HFFc6 (cell line): ENCODE measurements at regions not wholly inside any gene's neighbourhood (a gene's known extent, or its start where the extent isn't known, plus 50 kb on each side); places are given as distances from the start of the nearest gene placed in this dataset.
"Not testable (repeated sequence)": the region's sequence is repeated elsewhere in the genome, so short reads cannot be mapped to it uniquely, and the experiment has no call there.

Experiments
- DNase-seq: peaks from one replicate; pipeline ENCODE4 v3.0.0-alpha.2; 2018
- H3K27ac Mint-ChIP-seq: 2 replicates; pipeline ENCODE4 v1.8.0; 2020; ENCODE audit warnings: mild to moderate bottlenecking, mixed read lengths
- H3K27me3 Mint-ChIP-seq: 2 replicates; pipeline ENCODE4 v1.8.0; 2021; ENCODE audit warnings: mild to moderate bottlenecking, moderate library complexity, mixed read lengths; ENCODE audit not compliant: insufficient read depth
- H3K36me3 Mint-ChIP-seq: 2 replicates; pipeline ENCODE4 v1.8.0; 2021; ENCODE audit warnings: low read depth, mixed read lengths
- H3K4me1 Mint-ChIP-seq: 2 replicates; pipeline ENCODE4 v1.8.0; 2020; ENCODE audit warnings: low read depth, mixed read lengths
- H3K4me3 Mint-ChIP-seq: 2 replicates; pipeline ENCODE4 v1.8.0; 2020; ENCODE audit warnings: mild to moderate bottlenecking, moderate library complexity, mixed read lengths
- H3K9me3 Mint-ChIP-seq: 2 replicates; pipeline ENCODE4 v1.8.0; 2020; ENCODE audit warnings: mild to moderate bottlenecking, mixed read lengths
- TF ChIP-seq, protein P1 (sequence below): fragments of 200-600 bp; sonication (generic); IDR thresholded peaks from 2 replicates; pipeline ENCODE4 v1.5.0; 2021; ENCODE audit warnings: antibody characterized with exemption, mild to moderate bottlenecking

DNA sequence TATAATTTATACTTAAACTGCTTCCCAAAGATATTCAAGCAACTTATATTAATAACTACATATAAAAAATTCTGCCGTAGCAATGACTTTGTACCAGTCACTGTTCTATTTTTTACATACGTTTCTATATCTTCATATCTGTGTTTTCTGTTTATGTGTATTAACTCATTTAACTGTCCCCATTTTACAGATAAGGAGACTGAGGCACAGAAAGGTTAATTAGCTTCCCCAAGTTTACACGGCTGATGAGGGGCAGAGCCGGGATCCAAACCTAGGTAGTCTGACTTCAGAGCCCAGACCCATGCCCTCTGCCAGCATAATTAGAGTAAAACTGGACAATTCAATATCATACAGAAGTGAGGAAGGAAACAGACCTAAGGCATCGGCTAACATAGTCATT is 259.7 kb upstream of the TUT7 start:
- no peak for DNase-seq
- H3K9me3 Mint-ChIP-seq = no peaks in the 10 kb centered on the region
- no peaks in the 10 kb centered on the region for H3K36me3 Mint-ChIP-seq
- no peaks in the 10 kb centered on the region; the same call in 1 of the 2 replicates for H3K27me3 Mint-ChIP-seq
- peaks cover 15% of the 10 kb centered on the region for H3K4me1 Mint-ChIP-seq
- TF ChIP-seq, protein P1, sequence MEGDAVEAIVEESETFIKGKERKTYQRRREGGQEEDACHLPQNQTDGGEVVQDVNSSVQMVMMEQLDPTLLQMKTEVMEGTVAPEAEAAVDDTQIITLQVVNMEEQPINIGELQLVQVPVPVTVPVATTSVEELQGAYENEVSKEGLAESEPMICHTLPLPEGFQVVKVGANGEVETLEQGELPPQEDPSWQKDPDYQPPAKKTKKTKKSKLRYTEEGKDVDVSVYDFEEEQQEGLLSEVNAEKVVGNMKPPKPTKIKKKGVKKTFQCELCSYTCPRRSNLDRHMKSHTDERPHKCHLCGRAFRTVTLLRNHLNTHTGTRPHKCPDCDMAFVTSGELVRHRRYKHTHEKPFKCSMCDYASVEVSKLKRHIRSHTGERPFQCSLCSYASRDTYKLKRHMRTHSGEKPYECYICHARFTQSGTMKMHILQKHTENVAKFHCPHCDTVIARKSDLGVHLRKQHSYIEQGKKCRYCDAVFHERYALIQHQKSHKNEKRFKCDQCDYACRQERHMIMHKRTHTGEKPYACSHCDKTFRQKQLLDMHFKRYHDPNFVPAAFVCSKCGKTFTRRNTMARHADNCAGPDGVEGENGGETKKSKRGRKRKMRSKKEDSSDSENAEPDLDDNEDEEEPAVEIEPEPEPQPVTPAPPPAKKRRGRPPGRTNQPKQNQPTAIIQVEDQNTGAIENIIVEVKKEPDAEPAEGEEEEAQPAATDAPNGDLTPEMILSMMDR = no peak
- no peak overlapping the region for H3K4me3 Mint-ChIP-seq
- H3K27ac Mint-ChIP-seq = no peak overlapping the region

DNA sequence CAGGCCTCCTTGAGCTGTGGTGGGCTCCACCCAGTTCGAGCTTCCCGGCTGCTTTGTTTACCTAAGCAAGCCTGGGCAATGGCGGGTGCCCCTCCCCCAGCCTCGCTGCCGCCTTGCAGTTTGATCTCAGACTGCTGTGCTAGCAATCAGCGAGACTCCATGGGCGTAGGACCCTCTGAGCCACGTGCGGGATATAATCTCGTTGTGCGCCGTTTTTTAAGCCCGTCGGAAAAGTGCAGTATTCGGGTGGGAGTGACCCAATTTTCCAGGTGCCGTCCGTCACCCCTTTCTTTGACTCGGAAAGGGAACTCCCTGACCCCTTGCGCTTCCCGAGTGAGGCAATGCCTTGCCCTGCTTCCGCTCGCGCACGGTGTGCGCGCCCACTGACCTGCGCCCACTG is 257.3 kb upstream of the TUT7 start:
- peaks cover 15% of the 10 kb centered on the region for H3K4me1 Mint-ChIP-seq
- not testable (repeated sequence) for H3K36me3 Mint-ChIP-seq, DNase-seq, H3K27ac Mint-ChIP-seq, H3K4me3 Mint-ChIP-seq, H3K9me3 Mint-ChIP-seq, H3K27me3 Mint-ChIP-seq

DNA sequence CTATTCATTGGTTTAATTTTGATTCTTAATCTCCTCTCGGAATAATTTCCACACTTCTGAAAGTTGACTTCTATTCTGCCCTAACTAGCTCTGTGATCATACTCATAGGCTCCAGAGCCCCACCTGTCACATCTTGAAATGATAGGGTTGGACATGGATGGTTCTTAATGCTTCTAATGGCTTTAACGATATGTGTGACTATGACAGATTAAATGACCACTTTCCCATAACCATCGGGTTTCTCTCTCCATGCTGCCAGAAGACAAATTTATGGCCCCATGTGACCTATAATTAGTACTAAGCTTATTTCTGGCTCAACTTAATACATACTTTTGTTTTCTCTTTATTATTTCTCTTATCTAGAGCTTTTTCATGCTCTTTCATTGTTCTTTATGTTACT is 251.1 kb upstream of the TUT7 start:
- DNase-seq = no peak
- TF ChIP-seq, protein P1 = no peak
- Mint-ChIP-seq H3K36me3 (no peaks in the 10 kb centered on the region), H3K4me1 (peaks cover 29% of the 10 kb centered on the region), H3K9me3 (no peaks in the 10 kb centered on the region), H3K4me3 (no peak overlapping the region), H3K27me3 (no peaks in the 10 kb centered on the region), H3K27ac (no peak overlapping the region)

DNA sequence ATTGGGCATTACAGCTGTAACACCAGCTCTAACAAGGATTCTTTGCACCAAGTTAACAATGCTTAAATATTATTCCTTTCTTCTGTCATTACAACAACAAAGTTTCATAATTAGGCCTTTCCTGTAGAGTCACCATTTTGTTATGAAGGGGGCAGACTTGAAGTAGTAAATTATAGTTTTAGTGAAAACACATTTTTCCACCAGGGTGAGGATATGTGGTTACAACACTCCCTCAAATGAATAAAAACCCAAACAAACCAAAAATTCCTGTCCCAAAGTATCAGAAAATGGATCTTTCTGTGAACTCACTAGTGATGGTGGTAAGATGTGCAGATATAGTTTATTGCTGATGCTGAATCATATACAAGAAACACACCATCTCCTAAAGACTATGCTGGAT is 250.5 kb upstream of the TUT7 start:
- TF ChIP-seq, protein P1 = no peak
- H3K27ac Mint-ChIP-seq = peak overlapping the region; percentile 2; the same call in 1 of the 2 replicates
- no peaks in the 10 kb centered on the region for H3K36me3 Mint-ChIP-seq
- DNase-seq = peak; percentile 72
- H3K4me3 Mint-ChIP-seq = no peak overlapping the region
- no peaks in the 10 kb centered on the region for H3K27me3 Mint-ChIP-seq
- H3K9me3 Mint-ChIP-seq = no peaks in the 10 kb centered on the region
- H3K4me1 Mint-ChIP-seq = peaks cover 35% of the 10 kb centered on the region

DNA sequence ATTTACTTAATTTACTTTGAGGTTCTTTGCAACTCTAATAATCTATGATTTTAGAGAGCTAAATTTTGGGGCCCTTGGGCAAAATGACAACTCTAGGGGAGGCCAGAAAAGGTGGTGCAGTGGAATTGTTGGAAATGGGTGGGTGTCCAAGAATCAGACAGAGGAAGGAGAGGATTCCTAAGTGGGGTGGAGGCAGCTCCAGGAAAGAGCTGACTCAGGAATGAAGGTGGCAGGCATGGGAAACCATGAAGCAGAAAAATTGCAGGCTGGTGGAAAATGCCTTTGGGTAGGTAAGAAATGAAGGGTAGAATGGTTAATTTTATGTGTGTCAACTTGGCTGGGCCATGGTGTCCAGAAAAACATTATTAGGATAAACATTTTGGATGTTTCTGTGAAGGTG is 248.5 kb upstream of the TUT7 start:
- H3K27me3 Mint-ChIP-seq = no peaks in the 10 kb centered on the region
- peaks cover 43% of the 10 kb centered on the region for H3K4me1 Mint-ChIP-seq
- H3K9me3 Mint-ChIP-seq = no peaks in the 10 kb centered on the region
- TF ChIP-seq, protein P1 = no peak
- no peak overlapping the region for H3K4me3 Mint-ChIP-seq
- no peak overlapping the region for H3K27ac Mint-ChIP-seq
- no peak for DNase-seq
- H3K36me3 Mint-ChIP-seq = no peaks in the 10 kb centered on the region

DNA sequence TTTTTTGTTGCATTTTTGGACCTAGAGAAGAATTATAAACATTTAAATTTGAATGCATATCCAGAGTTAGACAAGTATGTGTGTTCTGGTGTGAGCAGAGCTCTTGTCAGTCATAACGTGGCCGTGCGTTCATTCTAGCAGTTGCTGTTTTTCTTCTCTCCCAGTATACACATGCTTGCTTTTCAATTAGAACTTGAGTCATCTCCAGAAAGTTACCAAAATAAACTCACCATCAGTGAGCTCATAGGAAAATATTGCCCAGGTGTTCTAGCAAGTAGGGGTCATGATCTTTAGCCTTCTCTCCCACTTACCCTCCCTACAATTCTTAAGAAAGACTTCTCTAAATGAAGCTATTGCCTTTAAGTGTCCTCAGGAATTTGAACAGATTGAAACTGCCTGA is 247.5 kb upstream of the TUT7 start:
- peaks cover 3% of the 10 kb centered on the region; the same call in 1 of the 2 replicates for H3K27me3 Mint-ChIP-seq
- H3K36me3 Mint-ChIP-seq = 0 out of 2 replicates have a peak, but pooled peaks cover 4% of the 10 kb centered on the region
- H3K4me3 Mint-ChIP-seq = no peak overlapping the region
- TF ChIP-seq, protein P1 = no peak
- no peak for DNase-seq
- no peak overlapping the region for H3K27ac Mint-ChIP-seq
- peaks cover 43% of the 10 kb centered on the region for H3K4me1 Mint-ChIP-seq
- H3K9me3 Mint-ChIP-seq = no peaks in the 10 kb centered on the region
